ENCODE measurements at regions not wholly inside any gene's neighbourhood (a gene's known extent, or its start where the extent isn't known, plus 50 kb on each side); places are given as distances from the start of the nearest gene placed in this dataset.
"Not testable (repeated sequence)": the region's sequence is repeated elsewhere in the genome, so short reads cannot be mapped to it uniquely, and the experiment has no call there.

- FAIRE-seq = no peak
Measured at GRCh38 chr1:30133414-30134055, 589.9 kb downstream of the MATN1 start.

GRCh38 chr1:30132602-30133286 is 590.6 kb downstream of the MATN1 start:
- FAIRE-seq = no peak

GRCh38 chr1:30130566-30130965 is 592.8 kb downstream of the MATN1 start:
- not testable (repeated sequence) for FAIRE-seq

DNA sequence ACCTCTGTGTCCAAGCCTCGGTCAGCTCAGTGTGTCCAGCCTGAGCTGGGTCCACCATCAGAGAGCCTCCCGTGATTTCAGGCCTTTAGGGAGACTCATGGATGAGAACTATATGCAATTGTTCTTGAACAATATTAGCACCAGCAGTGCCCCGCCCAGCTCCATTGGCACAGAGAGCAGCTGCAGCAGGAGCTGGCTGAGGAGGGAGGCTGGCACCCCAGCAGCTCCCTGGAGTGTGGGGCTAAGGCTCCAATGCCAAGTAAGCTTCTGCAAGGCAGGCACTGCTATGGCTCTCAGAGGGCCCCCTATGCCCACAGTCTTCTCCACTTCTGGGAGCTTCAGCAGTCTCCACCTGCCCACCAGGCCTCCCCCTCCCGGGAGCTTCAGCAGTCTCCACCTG is 593.3 kb downstream of the MATN1 start:
- no peak for FAIRE-seq

GRCh38 chr1:30129421-30130055 is 593.8 kb downstream of the MATN1 start:
- FAIRE-seq = no peak

DNA sequence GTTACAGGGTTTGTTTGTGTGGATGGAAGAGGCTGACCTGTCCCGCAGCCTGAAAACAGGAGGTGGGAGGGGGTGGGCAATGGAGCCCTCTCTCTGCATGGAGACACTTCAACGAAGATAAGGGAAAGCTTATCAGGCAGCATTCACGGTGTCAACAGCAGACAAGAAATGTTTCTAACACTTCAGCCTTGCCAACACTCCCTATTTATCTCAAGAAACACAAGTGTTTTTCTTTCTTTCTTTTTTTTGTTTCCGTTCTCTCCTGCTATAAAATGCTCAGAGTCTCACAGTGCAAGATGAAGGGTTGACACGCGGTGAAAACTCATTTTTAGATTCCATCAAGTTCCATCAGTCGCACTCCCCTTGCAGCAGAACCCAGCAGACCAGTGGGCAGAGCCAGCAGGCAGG is 594.4 kb downstream of the MATN1 start:
- FAIRE-seq = no peak

DNA sequence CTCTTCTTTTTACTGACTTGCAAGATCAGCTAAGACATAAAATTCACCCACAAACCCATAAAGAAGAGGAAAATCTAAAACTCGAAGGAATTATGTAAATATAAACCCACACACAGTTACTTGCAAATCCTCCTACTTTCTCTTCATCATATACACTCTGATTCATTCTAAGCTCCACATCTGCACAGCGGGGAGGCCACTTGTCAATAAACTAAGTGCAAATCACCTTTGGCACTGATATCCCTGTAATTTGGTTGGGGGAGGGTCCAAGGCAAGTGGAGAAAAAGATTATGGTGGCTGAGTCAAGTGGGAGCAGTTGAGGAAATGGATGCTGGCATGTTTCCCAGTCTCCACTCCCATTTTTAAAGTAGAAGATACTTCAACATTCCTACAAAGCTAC is 596.5 kb downstream of the MATN1 start:
- FAIRE-seq = no peak

GRCh38 chr1:30125821-30126170 is 597.6 kb downstream of the MATN1 start:
- no peak for FAIRE-seq

DNA sequence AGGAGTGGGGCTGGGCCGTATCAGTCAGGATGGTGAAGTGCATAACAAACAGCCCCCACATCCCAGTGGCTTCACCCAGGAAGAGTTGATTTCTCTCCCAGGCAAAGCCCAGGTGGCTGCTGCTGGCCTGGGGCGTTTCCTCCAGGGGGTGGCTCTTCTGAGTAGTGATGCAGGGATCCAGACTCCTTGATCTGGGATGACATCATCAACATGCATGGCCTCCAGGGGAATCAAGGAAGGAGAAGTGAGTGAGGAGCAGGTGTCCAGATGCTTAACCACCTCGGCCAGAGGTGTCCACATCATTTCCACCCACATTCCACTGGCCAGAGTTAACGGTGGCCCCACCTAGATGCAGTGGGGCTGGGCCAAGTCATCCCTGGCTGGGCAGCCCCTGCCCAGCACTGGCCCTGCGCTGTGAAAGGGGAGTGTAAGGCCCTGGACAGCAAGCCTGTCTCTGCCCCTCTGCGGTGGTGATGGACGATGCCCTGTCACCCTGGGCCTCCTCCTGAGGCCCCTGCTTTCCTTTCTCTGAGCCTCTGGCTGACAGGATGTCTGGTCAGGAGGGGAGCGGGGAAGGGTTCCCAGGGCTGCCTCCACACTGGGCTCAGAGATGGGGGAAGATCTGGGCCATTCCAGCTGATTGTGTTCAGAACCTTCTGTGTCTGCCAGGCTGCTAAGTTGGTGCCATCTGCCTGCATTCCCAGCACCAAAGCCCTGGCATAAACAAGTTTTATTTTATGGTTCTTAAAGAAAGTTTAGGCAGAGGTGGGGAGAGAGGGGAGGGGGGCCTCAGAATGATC is 598.2 kb downstream of the MATN1 start:
- FAIRE-seq = no peak

- no peak for FAIRE-seq
Measured at GRCh38 chr1:30123896-30124295, 599.5 kb downstream of the MATN1 start.

GRCh38 chr1:30123036-30123435 is 600.3 kb downstream of the MATN1 start:
- FAIRE-seq = no peak

DNA sequence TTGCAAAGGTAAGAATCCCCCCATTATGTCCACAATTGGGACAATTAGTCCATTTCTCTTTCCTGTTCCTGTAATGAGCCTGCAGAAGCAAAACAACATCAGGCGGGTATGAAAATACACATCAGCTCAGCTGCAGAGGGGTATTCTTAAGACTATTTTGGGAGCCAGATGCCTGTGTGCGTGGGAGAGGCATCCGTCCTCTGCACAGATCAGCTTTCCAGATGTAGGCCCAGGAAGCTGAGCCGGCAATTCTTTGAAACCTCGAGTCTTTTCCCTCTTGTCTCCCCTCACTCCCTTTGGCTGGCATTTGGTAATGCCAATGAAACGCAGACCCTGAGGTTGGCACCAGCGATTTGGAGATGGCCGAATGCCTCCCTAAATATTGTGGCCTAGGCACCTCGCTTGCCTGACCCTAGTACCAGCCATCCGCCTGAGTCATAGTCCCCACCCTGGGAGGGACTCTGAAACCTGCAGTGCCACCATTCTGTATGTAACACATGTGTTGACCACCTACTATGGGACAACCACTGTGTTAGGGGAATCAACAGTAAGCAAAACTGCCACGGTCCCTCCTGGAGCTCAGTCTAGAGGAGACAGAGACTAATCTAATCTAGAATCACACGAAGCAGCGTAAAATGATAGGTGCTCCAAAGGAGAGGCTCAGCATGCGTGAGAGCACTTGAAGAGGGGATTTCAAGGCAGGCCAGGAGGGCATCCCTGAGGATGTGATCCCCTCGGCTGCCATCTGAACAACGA is 603.0 kb downstream of the MATN1 start:
- no peak for FAIRE-seq

DNA sequence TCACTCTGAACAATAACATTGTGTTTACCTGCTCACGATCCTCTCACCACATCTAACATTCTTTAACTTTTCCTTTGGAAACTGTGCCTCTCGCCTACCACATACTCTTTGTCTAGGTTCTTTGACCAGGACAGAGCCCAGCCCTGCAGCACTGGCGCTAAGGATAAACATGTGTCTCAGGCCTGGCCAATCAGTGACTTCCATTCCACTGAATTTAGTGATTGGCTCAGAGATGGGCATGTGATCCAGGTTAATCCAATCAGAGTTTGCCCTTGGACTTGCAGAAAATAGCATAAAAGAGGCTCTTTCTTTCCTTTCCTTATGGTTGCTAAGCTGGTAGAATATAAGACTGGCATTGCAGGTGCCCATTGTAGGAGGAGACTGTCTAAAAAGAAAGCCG is 605.7 kb downstream of the MATN1 start:
- no peak for FAIRE-seq

DNA sequence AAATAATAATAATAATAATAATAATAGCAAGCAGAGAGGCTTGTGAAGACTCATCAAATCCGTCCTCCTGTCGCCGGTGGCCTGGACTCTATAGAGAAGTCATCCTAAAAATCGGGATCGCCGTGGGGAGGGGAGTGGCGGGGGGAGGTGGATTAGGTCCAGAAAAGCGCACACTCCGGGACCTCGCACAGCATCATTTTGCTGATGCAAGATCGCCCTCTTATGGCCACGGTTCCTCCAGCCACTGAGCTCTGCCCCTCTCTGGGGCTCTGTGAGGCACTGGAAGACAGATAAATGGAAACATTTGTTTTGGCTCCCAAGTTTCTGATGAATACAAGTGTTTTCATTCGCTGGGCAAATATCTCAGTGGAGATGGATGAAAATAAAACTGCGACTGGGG is 612.0 kb downstream of the MATN1 start:
- no peak for FAIRE-seq

DNA sequence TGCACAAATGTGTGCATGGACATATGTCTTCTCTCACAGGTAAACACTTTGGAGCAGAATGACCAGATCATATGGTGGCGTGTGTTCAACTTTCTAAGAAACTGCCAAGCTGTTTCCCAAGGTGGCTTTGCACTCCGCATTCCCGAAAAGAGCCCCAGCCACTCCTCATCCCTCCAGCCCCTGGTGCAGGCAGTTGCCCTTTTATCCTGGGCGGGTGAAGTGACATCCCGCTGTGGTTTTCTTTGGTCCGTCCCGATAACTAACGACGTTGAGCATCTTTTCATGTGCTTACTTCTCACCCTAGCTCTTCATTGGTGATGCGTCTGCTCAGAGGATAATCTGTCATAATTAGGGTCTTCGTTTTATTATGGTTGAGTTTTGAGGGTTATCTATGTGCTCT is 612.5 kb downstream of the MATN1 start:
- FAIRE-seq = no peak

DNA sequence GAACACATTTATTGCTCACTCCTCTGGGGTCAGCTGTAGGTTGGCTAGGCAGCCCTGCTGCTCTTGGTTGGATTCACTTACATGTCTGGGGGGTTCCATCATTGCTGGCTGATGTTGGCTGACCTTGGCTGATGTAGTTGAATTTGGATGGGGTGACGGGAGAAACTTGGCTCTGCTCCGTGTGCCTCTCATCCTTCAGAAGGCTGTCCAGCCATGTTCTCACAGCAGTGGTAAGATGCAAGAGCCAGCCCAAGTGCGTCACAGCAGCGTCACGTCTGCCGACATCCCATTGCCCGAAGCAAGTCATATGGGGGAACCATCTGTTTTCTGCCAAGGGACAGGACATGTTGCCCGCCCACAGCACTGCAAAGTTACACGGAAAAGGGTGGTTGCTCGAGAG is 613.5 kb downstream of the MATN1 start:
- no peak for FAIRE-seq

DNA sequence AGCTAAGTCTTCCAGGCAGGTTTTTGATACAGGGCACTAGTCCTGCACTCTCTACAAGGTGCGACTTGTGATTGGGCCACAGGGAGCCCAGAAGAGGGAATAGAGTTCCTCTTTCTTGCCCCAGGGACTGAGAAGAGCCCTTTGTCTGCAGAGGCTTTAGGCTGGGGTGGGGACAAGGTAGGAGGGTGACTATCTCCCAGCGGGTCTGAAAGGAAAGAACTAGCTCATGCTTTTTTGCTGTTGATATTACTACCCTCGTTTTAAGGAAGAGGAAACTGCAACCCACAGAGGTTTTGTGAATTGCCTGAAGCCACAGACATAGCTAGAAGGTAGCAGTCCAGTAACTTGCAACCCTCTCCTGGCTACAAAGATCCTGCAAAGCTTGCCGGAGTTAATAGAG is 615.2 kb downstream of the MATN1 start:
- FAIRE-seq = no peak

DNA sequence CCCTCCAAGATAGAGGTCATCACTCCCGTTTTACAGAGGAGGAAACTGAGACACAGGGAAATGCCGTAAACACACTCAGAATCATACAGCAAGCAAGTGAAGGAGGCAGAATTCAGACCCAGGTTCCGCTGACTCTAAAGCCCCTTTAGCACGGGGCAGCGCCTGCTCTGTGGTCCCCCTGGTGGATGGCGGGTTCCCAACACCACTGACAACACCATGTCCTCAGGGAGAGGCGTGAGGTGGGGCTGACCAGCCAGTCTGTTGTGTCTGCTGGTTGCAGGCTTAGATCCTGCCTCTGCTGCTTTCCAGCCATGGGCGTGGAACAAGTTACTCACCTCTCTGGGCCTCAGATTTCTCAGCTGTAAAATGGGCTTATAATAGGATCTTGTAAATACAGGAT is 617.3 kb downstream of the MATN1 start:
- FAIRE-seq = no peak

GRCh38 chr1:30104551-30104950 is 618.8 kb downstream of the MATN1 start:
- no peak for FAIRE-seq

DNA sequence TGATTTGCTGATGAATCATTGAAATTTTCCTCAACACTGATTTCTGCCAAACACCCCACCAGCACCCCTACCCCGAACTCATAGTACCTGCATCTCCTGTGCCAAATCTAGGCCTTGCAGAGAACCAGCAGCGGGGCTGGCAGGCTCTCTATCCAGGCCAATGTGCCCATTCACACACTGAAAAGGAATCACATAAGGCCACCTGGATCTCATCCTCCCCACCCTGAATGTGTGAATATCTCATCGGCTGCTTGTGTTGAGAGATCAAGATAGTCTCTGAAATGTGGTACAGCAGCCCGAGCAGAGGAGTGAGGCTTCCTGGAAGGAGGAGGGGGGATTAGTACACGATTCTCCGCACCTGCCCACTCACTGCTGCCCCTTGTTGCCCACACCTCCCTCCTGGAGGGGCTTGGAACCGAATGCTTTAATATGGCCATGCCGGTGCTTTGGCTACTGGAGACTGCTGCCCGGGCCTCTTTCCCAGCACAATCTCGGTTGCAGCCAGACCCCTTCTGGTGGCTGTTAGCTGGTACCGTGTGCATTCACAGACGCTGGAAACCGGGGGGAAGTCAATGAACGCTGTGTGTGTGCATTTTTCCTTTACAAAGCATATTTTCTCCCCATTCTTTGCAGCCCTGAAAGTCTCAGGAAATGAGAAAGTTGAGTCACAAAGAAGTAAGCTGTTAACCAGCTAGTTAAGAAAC is 619.5 kb downstream of the MATN1 start:
- no peak for FAIRE-seq

DNA sequence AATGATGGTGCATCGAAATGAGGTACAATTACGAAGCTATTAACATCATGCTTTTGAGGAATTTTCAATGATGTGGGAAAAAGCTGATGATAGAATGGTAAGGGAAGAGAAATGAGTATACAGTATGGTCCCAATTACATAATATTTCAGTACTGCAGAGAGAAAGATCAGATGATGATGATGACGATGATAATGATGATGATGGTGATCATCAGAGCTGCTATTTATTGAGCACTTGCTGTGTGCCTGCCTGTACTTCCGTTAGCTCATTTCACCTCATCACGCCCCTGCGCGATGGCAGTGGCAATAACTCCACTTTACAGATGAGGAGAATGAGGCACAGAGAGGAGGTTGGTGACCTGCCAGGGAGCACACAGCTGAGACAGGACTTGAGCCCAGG is 620.8 kb downstream of the MATN1 start:
- no peak for FAIRE-seq

GRCh38 chr1:30101487-30102227 is 621.7 kb downstream of the MATN1 start:
- no peak for FAIRE-seq

All from TTC549 (cell line).